Breast epithelium (tissue), 4 donors: ENCODE measurements at regions not wholly inside any gene's neighbourhood (a gene's known extent, or its start where the extent isn't known, plus 50 kb on each side); places are given as distances from the start of the nearest gene placed in this dataset.

Experiments used
- DNase-seq, 2 donors: peaks; one replicate each; pipeline ENCODE4 v3.0.0-alpha.2; 2019; ENCODE audit warnings: low spot score in 2 of 2
- H3K27ac ChIP-seq, 2 donors: fragments of 200-600 bp; sonication (generic) in 1 of 2; one replicate each; pipeline ENCODE4 v1.5.1; 2016 to 2019; ENCODE audit warnings: mild to moderate bottlenecking in 1 of 2
- H3K27me3 ChIP-seq, 2 donors: fragments of 200-600 bp; sonication (generic) in 1 of 2; one replicate each; pipeline versions ENCODE4 v1.5.1 to v1.6.0; 2017 to 2019; ENCODE audit warnings: control low read depth in 1 of 2, mild to moderate bottlenecking in 1 of 2
- H3K36me3 ChIP-seq: fragments of 200-600 bp; one replicate; pipeline ENCODE4 v1.5.1; 2019
- H3K4me1 ChIP-seq, 2 donors: fragments of 200-600 bp; sonication (generic); one replicate each; pipeline ENCODE4 v1.5.1; 2016 to 2019; ENCODE audit warnings: control low read depth in 1 of 2
- H3K4me3 ChIP-seq, 3 donors: fragments of 200-600 bp; sonication (generic); 1 replicate in 2 of 3; 2 replicates in 1 of 3; pipeline ENCODE4 v1.5.1; 2016 to 2019; ENCODE audit warnings: mild to moderate bottlenecking in 3 of 3, moderate library complexity in 2 of 3
- H3K9me3 ChIP-seq, 2 donors: fragments of 200-600 bp; sonication (generic) in 1 of 2; one replicate each; pipeline ENCODE4 v1.5.1; 2016 to 2019; ENCODE audit warnings: control low read depth in 1 of 2
- POLR2A ChIP-seq: fragments of 450-650 bp; IDR thresholded peaks from one replicate; pipeline ENCODE4 v1.6.1; 2016; ENCODE audit warnings: antibody characterized with exemption, mild to moderate bottlenecking, moderate library complexity
- POLR2AphosphoS5 ChIP-seq, 3 donors: sonication (generic); formaldehyde crosslinking; IDR thresholded peaks; one replicate each; pipeline ENCODE4 v1.6.1; 2017; ENCODE audit warnings: antibody characterized with exemption in 3 of 3
- intact Hi-C: fragments of 100-400 bp; cut with DNase I; formaldehyde crosslinking; loops from one replicate; pipeline ENCODE4 v1.15.1; 2023; ENCODE audit warnings: low total_unique reads
- TF ChIP-seq, protein P1 (sequence below), 3 donors: fragments of 450-650 bp; IDR thresholded peaks; one replicate each; pipeline ENCODE4 v1.5.1; 2016 to 2017; ENCODE audit warnings: antibody characterized with exemption in 3 of 3, mild to moderate bottlenecking in 3 of 3, moderate library complexity in 3 of 3

DNA sequence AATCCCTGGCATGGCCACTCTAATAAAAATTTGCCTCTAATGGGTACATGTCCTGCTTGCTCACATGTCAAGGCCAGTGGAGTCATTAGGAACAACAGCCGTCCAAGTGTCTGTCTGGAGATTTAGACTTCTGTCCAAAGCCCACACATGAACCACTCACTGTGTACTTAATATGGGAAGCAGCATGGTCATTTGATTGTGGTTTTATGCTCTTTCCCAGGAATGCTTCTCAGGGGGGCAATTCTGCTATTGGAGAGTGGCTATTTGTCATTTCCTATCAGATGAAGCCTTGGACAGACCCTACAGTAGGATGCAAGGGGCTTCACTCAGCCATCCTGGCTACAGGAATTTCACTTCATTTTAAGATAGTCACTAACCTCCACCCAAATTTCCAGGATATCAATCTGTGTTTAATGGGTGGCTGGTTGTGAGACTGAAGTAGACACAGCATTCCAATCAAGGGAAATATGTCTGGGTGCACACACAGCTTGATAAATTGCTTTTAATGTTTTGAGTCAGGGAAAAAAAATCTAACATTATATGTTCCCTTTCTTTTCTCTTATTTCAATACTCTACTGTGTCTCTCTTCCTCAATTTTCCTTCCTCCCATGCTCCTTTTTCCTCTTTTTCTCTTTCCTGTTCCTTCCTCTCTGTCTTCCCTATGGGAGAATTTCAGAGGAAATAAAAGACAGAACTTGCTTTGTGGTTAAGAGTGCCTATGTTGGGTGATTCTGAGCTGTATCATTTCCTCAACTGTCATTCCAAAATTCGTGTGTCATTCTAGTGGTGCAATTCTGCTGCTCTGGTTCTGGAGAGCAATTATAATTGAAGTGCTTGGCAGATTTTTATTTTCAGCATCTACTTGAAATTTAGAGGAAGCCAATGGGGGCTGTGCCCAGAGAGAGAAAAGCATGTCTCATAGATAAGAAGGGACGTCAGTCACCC, 320.1 kb downstream of the OSR1 start:
- Histone ChIP-seq H3K4me3 (no peak overlapping the region), H3K4me1 (no peaks in the 10 kb centered on the region), H3K27ac (no peak overlapping the region), H3K9me3 (no peaks in the 10 kb centered on the region), H3K36me3 (no peaks in the 10 kb centered on the region), H3K27me3 (no peaks in the 10 kb centered on the region)
- DNase-seq, result no peak
- TF ChIP-seq, protein P1, sequence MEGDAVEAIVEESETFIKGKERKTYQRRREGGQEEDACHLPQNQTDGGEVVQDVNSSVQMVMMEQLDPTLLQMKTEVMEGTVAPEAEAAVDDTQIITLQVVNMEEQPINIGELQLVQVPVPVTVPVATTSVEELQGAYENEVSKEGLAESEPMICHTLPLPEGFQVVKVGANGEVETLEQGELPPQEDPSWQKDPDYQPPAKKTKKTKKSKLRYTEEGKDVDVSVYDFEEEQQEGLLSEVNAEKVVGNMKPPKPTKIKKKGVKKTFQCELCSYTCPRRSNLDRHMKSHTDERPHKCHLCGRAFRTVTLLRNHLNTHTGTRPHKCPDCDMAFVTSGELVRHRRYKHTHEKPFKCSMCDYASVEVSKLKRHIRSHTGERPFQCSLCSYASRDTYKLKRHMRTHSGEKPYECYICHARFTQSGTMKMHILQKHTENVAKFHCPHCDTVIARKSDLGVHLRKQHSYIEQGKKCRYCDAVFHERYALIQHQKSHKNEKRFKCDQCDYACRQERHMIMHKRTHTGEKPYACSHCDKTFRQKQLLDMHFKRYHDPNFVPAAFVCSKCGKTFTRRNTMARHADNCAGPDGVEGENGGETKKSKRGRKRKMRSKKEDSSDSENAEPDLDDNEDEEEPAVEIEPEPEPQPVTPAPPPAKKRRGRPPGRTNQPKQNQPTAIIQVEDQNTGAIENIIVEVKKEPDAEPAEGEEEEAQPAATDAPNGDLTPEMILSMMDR (IDR thresholded peaks at IDR 0.05), result no peak
- no peak for TF ChIP-seq POLR2A
- no peak for TF ChIP-seq POLR2AphosphoS5 (IDR thresholded peaks at IDR 0.05)
- intact Hi-C loops, result no loop called here

DNA sequence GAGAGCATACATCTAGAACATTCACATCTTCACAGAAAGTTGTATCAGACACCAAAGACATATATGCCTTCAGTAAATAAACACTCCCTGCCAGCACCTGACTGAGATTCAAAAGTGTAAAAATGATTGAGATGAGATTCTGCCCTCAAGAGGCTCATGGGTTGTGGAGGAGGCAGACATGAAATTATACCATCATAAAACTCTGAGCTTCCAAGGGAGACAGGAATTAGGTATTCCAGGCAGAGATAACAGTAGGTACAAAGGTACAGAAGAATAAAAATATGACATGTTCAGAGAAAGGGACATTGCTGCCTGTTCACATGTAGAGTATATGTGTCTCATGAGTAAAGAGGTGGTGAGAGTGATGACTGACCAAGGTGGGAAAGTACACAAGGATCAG, 322.3 kb downstream of the OSR1 start:
- Histone ChIP-seq H3K27me3 (no peaks in the 10 kb centered on the region), H3K4me3 (no peak overlapping the region), H3K27ac (no peak overlapping the region), H3K36me3 (no peaks in the 10 kb centered on the region), H3K9me3 (no peaks in the 10 kb centered on the region), H3K4me1 (no peaks in the 10 kb centered on the region)
- intact Hi-C loops, result no loop called here
- TF ChIP-seq POLR2A (no peak), POLR2AphosphoS5 (IDR thresholded peaks at IDR 0.05) (no peak)
- TF ChIP-seq, protein P1 (IDR thresholded peaks at IDR 0.05), result no peak
- no peak for DNase-seq

DNA sequence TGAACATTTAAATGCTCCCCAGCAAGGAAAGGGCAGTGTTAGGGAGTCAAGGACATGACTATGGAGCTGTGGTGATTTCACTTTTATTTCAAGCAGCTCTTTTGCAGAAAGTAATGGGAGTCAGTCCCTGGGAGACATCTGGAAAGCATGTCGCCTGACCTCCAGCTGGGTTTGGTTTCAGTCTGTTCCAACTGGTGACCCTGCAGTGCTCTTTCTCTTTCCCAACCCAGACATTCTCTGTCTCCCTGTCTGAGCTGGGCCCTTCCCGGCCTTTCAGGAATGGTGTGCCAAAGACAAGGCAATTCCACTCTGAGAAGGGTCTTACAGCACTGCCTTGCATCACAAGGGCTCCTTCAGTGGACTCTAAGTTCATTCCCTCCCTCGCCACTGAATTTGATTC, 323.2 kb downstream of the OSR1 start:
- TF ChIP-seq POLR2AphosphoS5 (IDR thresholded peaks at IDR 0.05) (peak; percentile 13 to 66 (median 48)), POLR2A (no peak)
- peak in 1 of 2 donors; percentile 26 for DNase-seq
- H3K27ac ChIP-seq, result peak overlapping the region; percentile 37 to 54

DNA sequence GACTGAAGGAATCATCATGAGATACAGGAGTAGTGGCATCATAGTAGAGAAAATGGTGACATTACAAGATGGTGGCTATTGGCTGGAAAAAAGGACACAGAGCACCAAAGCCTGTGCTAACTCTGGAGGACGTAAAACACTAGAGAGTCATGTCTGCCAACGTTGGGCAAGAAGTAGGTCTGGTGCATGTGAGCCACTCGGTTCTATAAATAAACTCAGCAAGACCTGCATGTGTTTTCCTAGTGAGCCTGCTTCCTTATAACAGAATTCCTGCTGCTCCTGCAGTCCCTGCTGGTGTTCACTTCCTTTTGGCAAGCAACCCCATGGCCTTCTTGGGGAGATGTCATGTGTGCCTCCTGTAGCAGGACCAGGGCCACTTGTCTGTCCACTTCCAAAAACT, 325.2 kb downstream of the OSR1 start:
- TF ChIP-seq, protein P1 (IDR thresholded peaks at IDR 0.05), result no peak
- TF ChIP-seq POLR2A (no peak), POLR2AphosphoS5 (IDR thresholded peaks at IDR 0.05) (no peak)
- no peaks in the 10 kb centered on the region for H3K36me3 ChIP-seq
- no peak overlapping the region for H3K4me3 ChIP-seq
- no peaks in the 10 kb centered on the region for H3K9me3 ChIP-seq
- H3K4me1 ChIP-seq, result no peaks in the 10 kb centered on the region
- no peaks in the 10 kb centered on the region for H3K27me3 ChIP-seq
- no peak for DNase-seq
- no peak overlapping the region for H3K27ac ChIP-seq
- intact Hi-C loops, result no loop called here

More for the DNA sequence above, 323.2 kb downstream of the OSR1 start:
- Histone ChIP-seq H3K36me3 (no peaks in the 10 kb centered on the region), H3K4me3 (no peak overlapping the region), H3K27me3 (no peaks in the 10 kb centered on the region), H3K4me1 (no peaks in the 10 kb centered on the region), H3K9me3 (no peaks in the 10 kb centered on the region)
- intact Hi-C loops, result no loop called here

DNA sequence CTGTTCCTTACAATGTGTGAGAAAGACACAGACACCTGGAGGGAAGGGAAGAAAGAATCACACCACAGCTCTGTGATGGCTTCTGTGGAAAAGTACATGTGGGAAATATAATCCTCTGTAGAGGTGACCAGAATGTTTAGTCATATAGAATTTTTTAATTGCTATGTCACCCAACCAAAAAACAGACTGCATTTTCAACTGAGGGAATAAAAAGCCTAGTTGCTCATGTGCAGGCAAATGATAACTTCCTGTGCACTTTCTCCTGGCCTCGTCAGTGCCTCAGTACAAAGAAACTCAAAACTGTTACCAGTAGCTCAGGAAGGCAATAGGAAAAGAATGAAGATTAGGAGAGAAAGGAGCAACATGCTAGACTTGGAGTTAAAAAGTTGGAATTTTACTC, 326.8 kb downstream of the OSR1 start:
- Histone ChIP-seq H3K27me3 (no peaks in the 10 kb centered on the region), H3K27ac (no peak overlapping the region), H3K36me3 (no peaks in the 10 kb centered on the region), H3K9me3 (no peaks in the 10 kb centered on the region), H3K4me1 (no peaks in the 10 kb centered on the region), H3K4me3 (no peak overlapping the region)
- TF ChIP-seq POLR2A (no peak), POLR2AphosphoS5 (IDR thresholded peaks at IDR 0.05) (no peak)
- TF ChIP-seq, protein P1 (IDR thresholded peaks at IDR 0.05), result no peak
- no peak for DNase-seq
- intact Hi-C loops, result no loop called here
